Nephron progenitor cell (in vitro differentiated cells): ENCODE measurements at regions not wholly inside any gene's neighbourhood (a gene's known extent, or its start where the extent isn't known, plus 50 kb on each side); places are given as distances from the start of the nearest gene placed in this dataset.
A peak's percentile ranks its signal among the peaks of the same experiment; 100 is the strongest.

ENCODE experiments used
- DNase-seq: peaks from one replicate; pipeline ENCODE4 v3.0.0; 2021
- H3K27ac Mint-ChIP-seq: 2 replicates; pipeline ENCODE4 v1.8.0; 2021; ENCODE audit warnings: mild to moderate bottlenecking, moderate library complexity, mixed read lengths
- H3K27me3 Mint-ChIP-seq: 2 replicates; pipeline ENCODE4 v1.8.0; 2021; ENCODE audit warnings: mild to moderate bottlenecking, low read depth, mixed read lengths; ENCODE audit not compliant: poor library complexity
- H3K36me3 Mint-ChIP-seq: 2 replicates; pipeline ENCODE4 v1.8.0; 2021; ENCODE audit warnings: low read depth, mixed read lengths
- H3K4me1 Mint-ChIP-seq: 2 replicates; pipeline ENCODE4 v1.8.0; 2021; ENCODE audit warnings: mixed read lengths
- H3K4me3 Mint-ChIP-seq: 2 replicates; pipeline ENCODE4 v1.8.0; 2021; ENCODE audit warnings: mild to moderate bottlenecking, moderate library complexity, mixed read lengths
- H3K9me3 Mint-ChIP-seq: 2 replicates; pipeline ENCODE4 v1.8.0; 2021; ENCODE audit warnings: mild to moderate bottlenecking, moderate library complexity, mixed read lengths
- TF ChIP-seq, protein P1 (sequence below): fragments of 200-600 bp; sonication (generic); IDR thresholded peaks from 2 replicates; pipeline ENCODE4 v1.5.0; 2021; ENCODE audit warnings: antibody characterized with exemption

DNA sequence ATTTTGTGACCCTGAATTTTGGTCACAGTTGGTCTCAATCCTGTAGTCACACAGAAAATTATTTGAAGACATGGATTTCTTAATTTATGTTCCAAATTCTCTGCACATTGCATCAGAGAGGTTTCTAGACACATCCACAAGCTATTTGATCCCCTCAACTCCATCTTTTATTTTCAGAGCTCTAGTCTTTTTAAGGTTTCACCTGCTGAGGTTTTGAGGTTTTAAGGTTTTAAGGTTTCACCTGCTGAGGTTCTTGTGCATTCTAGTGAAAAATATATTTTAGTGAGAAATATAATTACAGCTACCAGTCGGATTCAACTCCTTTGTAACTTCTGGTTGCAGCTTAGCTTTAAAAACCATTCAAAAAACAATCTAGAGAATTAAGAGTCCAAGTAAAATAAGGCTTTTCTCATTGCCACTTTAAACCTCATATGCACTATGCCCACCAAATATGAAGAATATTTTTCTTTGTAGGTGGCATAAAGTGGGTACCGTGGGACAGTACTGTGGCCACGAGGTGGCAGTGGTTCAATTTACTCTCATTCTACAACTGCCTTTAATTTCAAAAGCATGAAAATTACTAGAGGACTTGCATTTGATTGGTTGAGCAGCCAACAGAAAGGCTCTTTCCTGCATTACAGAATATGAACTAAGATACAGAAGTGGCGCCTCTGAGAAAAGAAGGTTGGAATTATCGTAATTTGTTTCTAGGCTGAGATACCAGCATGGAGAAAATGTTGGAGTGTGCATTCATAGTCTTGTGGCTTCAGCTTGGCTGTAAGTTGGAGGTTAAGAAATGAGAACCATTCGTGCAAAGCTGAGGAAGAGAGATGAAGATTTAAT, 366.5 kb upstream of the OR4E1 start:
- H3K4me1 Mint-ChIP-seq, result no peaks in the 10 kb centered on the region
- TF ChIP-seq, protein P1, sequence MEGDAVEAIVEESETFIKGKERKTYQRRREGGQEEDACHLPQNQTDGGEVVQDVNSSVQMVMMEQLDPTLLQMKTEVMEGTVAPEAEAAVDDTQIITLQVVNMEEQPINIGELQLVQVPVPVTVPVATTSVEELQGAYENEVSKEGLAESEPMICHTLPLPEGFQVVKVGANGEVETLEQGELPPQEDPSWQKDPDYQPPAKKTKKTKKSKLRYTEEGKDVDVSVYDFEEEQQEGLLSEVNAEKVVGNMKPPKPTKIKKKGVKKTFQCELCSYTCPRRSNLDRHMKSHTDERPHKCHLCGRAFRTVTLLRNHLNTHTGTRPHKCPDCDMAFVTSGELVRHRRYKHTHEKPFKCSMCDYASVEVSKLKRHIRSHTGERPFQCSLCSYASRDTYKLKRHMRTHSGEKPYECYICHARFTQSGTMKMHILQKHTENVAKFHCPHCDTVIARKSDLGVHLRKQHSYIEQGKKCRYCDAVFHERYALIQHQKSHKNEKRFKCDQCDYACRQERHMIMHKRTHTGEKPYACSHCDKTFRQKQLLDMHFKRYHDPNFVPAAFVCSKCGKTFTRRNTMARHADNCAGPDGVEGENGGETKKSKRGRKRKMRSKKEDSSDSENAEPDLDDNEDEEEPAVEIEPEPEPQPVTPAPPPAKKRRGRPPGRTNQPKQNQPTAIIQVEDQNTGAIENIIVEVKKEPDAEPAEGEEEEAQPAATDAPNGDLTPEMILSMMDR, result peak; percentile 31
- no peak overlapping the region for H3K4me3 Mint-ChIP-seq
- no peaks in the 10 kb centered on the region for H3K36me3 Mint-ChIP-seq
- peaks cover 30% of the 10 kb centered on the region for H3K27me3 Mint-ChIP-seq
- no peak for DNase-seq
- no peak overlapping the region for H3K27ac Mint-ChIP-seq
- H3K9me3 Mint-ChIP-seq, result no peaks in the 10 kb centered on the region

DNA sequence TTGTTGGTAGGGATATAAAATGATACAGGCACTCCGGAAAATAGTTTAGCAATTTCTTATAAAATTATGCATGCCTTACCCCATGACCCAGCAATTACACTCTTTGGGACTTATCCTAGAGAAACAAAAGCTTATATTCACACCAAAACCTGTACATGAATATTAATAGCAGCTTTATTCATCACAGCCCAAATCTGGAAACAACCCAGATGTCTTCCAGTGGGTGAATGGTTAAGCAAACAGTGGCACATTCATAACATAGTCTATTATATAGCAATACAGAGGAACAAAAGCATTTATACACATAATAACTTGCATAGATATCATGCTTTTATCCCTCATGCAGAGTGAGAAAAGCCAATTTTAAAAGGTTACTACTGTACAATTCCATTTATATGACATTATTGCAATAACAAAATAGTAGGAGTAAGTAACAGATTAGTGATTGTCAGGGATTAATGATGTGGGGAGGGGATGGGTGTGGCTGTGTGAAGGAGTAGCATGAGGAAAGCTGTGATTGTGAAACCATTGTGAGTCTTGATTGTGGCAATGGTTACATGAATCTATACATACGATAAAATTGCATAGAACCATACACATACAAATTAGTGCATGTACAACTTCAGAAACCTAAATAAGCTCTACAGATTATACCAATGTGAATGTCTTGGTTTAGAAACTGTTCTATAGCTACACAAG, 363.1 kb upstream of the OR4E1 start:
- TF ChIP-seq, protein P1, result no peak
- Mint-ChIP-seq H3K4me1 (no peaks in the 10 kb centered on the region), H3K4me3 (no peak overlapping the region), H3K27ac (no peak overlapping the region), H3K36me3 (no peaks in the 10 kb centered on the region), H3K9me3 (no peaks in the 10 kb centered on the region), H3K27me3 (peaks cover 22% of the 10 kb centered on the region)
- DNase-seq, result no peak

DNA sequence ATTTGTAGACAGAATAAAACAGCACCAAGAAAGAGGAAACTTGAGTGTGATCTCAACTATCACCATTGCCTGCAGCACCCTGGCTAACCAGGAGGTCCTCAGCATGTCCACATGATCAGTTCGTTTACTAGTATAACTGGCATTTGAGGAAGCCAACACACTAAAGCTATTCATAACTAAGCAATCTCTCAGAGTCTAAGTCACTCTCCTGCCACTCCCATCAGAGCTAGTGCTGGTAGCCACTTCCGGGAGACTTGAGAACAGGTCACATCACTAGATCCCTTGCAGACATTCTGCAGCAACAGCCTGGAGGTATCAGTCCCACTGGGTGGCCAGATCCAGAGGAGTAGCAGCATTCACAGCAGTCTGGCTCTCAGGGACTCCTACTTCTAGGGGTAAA, 352.9 kb upstream of the OR4E1 start:
- DNase-seq, result no peak
- Mint-ChIP-seq H3K36me3 (no peaks in the 10 kb centered on the region), H3K27me3 (peaks cover 4% of the 10 kb centered on the region), H3K4me1 (no peaks in the 10 kb centered on the region), H3K9me3 (no peaks in the 10 kb centered on the region), H3K4me3 (no peak overlapping the region), H3K27ac (no peak overlapping the region)
- TF ChIP-seq, protein P1, result no peak

DNA sequence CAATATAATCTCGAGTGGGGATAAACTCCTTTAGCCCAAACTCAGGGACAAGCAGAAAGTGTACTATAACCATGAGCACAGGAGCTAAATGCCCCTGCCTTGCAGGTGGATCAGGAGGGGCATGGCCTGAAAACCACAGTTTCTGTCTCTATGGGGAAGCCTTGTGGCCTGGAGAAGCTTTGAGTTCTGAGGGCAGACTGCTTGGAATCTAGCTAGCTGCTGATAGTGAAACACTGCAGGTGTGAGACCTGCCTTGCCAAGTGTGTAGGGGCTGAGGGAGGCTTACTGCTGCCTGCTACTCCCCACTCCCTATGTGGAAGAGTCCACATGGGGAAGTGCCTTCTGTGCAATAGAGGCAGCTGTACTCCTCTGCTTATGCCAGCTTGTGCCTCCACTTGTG, 352.3 kb upstream of the OR4E1 start:
- TF ChIP-seq, protein P1, result no peak

DNA sequence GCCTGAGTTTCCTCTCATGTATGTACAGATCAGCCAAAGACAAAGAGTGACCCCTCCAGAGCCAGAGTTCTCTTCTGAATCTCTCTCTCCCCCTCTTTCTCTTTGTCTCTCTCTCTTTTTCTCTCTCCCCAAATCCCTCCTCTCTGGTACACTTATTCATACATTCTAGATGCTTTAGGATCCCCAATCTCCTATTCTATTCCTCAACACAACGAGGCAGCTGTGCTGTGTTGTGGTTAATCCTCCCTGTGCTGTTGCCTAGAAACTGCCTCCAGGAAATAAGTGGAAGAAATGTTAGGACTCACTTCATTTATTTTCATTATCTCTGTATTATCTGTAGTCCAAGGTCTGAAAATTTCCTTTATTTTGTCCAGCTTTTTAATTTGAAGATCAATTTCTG, 350.5 kb upstream of the OR4E1 start:
- Mint-ChIP-seq H3K36me3 (no peaks in the 10 kb centered on the region), H3K4me1 (no peaks in the 10 kb centered on the region), H3K27me3 (peaks cover 4% of the 10 kb centered on the region), H3K27ac (no peak overlapping the region), H3K4me3 (no peak overlapping the region), H3K9me3 (no peaks in the 10 kb centered on the region)
- DNase-seq, result no peak
- TF ChIP-seq, protein P1, result no peak

More for the DNA sequence above, 352.3 kb upstream of the OR4E1 start:
- H3K4me1 Mint-ChIP-seq, result no peaks in the 10 kb centered on the region
- H3K9me3 Mint-ChIP-seq, result no peaks in the 10 kb centered on the region
- H3K4me3 Mint-ChIP-seq, result no peak overlapping the region
- H3K36me3 Mint-ChIP-seq, result no peaks in the 10 kb centered on the region
- peaks cover 4% of the 10 kb centered on the region for H3K27me3 Mint-ChIP-seq
- H3K27ac Mint-ChIP-seq, result no peak overlapping the region
- DNase-seq, result no peak
